GM13977 (cell line): ENCODE measurements at regions not wholly inside any gene's neighbourhood (a gene's known extent, or its start where the extent isn't known, plus 50 kb on each side); places are given as distances from the start of the nearest gene placed in this dataset.

Experiments
- DNase-seq: peaks from one replicate; pipeline ENCODE4 v3.0.0; 2012; ENCODE audit warnings: low spot score
- in situ Hi-C: fragments of 300-500 bp; cut with MboI; formaldehyde crosslinking; loops from one replicate; pipeline ENCODE4 v1.12.0; 2022; ENCODE audit warnings: low sequenced_read_pairs, low pct_unique_long_range_greater_than_20kb, mixed read lengths, inconsistent platforms; ENCODE audit not compliant: unreplicated experiment
- TF ChIP-seq, protein P1 (sequence below): IDR thresholded peaks from 2 replicates; pipeline ENCODE4 v1.5.1; 2012; ENCODE audit warnings: mild to moderate bottlenecking, control low read depth; ENCODE audit not compliant: insufficient read depth; ENCODE audit errors: extremely low read depth, missing control alignments

DNA sequence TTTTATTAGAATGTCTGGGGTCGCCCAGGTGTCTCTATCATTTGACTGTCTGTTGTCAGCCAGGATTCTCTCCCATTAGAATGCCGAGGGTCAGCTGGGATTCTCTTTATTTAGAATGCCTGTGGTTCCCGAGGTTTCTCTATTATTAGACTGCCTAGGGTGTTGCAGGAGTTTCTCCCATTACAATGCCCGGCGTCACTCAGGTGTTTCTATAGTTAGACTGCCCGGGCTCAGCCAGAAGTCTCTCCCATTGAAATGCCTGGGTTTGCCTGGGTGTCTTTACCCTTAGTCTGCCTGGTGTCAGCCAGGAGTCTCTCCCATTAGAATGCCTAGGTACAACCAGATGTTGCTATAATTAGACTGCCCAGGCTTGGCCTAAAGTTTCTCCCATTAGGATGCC is 2252.0 kb downstream of the TP53TG3F start:
- no peak for DNase-seq
- TF ChIP-seq, protein P1, sequence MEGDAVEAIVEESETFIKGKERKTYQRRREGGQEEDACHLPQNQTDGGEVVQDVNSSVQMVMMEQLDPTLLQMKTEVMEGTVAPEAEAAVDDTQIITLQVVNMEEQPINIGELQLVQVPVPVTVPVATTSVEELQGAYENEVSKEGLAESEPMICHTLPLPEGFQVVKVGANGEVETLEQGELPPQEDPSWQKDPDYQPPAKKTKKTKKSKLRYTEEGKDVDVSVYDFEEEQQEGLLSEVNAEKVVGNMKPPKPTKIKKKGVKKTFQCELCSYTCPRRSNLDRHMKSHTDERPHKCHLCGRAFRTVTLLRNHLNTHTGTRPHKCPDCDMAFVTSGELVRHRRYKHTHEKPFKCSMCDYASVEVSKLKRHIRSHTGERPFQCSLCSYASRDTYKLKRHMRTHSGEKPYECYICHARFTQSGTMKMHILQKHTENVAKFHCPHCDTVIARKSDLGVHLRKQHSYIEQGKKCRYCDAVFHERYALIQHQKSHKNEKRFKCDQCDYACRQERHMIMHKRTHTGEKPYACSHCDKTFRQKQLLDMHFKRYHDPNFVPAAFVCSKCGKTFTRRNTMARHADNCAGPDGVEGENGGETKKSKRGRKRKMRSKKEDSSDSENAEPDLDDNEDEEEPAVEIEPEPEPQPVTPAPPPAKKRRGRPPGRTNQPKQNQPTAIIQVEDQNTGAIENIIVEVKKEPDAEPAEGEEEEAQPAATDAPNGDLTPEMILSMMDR, result no peak
- in situ Hi-C loops, result no loop called here

DNA sequence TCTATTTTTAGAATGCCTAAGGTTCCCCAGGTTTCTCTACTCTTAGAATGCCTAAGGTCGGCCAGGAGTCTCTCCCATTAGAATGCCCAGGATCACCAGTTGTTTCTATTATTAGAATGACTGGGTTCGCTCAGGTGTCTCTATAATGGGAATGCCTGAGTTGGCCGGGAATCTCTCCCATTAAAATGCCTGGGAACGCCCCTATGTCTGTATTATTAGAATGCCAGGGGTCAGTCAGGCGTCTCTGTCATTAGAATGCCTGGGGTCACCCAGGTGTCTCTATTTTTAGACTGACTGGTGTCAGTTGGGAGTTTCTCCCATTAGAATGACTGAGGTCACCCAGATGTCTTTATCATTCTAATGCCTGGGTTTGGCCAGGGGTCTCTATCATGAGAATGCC is 2252.5 kb downstream of the TP53TG3F start:
- DNase-seq, result no peak
- TF ChIP-seq, protein P1, result no peak
- in situ Hi-C loops, result no loop called here

DNA sequence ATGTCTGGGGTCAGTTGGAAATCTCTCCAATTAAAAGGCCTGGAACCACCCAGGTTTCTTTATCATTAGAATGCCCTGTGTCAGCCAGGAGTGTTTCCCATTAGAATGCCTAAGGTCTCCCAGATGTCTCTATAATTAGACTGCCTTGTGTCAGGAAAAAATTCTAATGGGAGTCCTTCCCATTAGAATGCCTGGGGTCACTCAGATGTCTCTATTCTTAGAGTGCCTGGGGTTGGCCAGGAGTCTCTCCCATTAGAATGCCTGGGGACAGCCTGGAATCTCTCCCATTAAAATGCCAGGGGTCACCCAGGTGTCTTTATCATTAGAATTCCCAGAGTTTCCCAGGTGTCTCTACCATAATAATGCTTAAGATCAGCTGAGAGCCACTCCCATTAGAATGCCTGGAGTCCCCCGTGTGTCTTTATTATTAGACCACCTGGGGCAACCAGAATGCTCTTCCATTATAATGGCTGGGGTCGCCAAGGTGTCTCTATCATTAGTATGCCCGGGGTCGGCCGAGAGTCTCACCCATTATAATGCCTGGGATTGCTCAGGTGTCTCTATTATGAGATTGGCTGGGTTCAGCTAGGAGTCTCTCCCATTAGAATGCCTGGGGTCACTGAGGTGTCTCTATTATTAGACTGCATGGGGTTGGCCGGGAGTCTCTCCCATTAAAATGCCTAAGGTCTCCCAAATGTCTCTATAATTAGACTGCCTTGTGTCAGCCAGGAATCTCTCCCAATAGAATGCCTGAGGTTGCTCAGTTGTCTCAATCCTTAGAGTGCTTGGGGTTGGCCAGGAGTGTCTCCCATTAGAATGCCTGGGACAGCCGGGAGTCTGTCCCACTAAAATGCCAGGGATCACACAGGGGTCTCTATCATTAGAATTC is 2254.6 kb downstream of the TP53TG3F start:
- TF ChIP-seq, protein P1, result no peak
- no peak for DNase-seq
- in situ Hi-C loops, result no loop called here

DNA sequence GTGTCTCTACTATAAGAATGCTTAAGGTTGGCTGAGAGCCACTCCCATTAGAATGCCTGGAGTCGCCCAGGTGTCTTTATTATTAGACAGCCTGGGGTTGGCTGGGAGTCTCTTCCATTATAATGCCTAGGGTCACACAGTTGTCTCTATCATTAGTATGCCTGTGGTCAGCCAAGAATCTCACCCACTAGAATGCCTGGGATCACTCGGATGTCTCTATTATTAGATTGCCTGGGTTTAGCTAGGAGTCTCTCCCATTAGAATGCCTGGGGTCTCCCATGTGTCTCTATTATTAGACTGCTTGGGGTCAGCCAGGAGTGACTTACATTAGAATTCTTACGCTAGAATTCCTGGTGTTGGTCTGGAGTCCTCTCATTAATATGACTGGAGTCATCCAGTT is 2255.3 kb downstream of the TP53TG3F start:
- TF ChIP-seq, protein P1, result no peak
- DNase-seq, result no peak
- in situ Hi-C loops, result no loop called here

DNA sequence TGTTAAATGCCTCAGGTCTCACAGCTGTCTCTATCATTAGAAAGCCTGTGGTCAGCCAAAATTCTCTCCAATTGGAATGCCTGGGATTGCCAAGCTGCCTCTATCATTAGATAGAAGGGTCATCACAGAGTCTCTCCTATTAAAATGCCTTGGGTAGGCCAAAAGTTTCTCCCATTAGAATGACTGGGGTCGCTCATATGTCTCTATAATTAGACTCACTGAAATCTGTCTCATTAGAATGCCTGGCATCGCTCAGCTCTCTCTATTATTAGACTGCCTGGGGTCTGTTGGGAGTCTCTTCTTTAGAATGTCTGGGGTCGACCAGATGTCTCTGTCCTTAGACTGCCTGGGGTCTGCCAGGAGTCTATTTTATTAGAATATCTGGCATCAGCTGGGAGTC is 2265.1 kb downstream of the TP53TG3F start:
- no peak for DNase-seq
- TF ChIP-seq, protein P1, result no peak
- in situ Hi-C loops, result no loop called here

DNA sequence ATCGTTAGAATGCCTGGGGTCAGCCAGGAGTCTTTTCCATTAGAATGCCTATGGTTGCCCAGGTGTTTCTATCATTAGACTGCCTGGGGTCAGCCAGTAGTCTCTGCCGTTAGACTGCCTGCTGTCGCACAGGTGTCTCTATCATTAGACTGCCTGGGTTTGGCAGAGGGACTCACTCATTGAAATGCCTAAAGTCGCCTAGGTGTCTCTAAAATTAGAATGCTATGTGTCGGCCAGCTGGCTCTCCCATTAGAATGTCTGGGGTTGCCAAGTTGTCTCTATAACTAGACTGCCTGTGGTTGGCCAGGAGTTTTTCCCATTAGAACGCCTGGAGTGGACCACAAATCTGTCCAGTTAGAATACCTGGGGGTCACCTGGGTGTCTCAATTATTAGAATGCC is 2266.5 kb downstream of the TP53TG3F start:
- TF ChIP-seq, protein P1, result no peak
- no peak for DNase-seq
- in situ Hi-C loops, result no loop called here
